Esophagus muscularis mucosa (tissue), 4 donors: ENCODE measurements at regions not wholly inside any gene's neighbourhood (a gene's known extent, or its start where the extent isn't known, plus 50 kb on each side); places are given as distances from the start of the nearest gene placed in this dataset.

ENCODE experiments used
- CTCF ChIP-seq, 3 experiments: fragments of 200-600 bp in 2 of 3; fragments of 450-650 bp in 1 of 3; sonication (generic) in 2 of 3; IDR thresholded peaks; one replicate each; pipeline ENCODE4 v1.5.1; 2017 to 2019; ENCODE audit warnings: antibody characterized with exemption in 3 of 3, mild to moderate bottlenecking in 2 of 3, moderate library complexity in 1 of 3
- EP300 ChIP-seq: sonication (generic); formaldehyde crosslinking; IDR thresholded peaks from one replicate; pipeline ENCODE4 v1.6.1; 2017; ENCODE audit warnings: antibody characterized with exemption
- POLR2A ChIP-seq: fragments of 450-650 bp; IDR thresholded peaks from one replicate; pipeline ENCODE4 v1.6.1; 2017; ENCODE audit warnings: antibody characterized with exemption, moderate library complexity, mild to moderate bottlenecking, low read depth
- POLR2AphosphoS5 ChIP-seq, 2 donors: sonication (generic); formaldehyde crosslinking; IDR thresholded peaks; one replicate each; pipeline ENCODE4 v1.6.1; 2017; ENCODE audit warnings: antibody characterized with exemption in 2 of 2

DNA sequence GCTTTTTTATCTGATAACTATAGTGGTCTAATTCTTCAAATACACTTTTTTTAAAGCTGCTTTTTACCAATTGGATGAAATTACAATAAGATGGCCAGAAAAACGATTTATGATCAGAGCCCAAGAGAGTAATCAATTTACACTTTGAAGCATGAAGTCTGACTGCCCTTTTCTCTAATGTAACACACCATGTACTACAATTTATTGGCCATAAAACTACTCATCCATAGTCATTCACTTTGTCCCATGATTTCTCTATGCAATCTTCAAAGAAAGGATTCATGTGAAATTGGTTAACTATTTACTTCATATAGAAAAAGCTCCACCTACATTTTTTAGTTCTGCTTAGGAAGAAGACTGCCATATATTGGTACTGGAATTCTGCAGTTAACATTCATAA, 73.6 kb upstream of the CAST start:
- no peak for TF ChIP-seq CTCF (IDR thresholded peaks at IDR 0.05)
- no peak for TF ChIP-seq POLR2A
- no peak for TF ChIP-seq POLR2AphosphoS5 (IDR thresholded peaks at IDR 0.05)
- TF ChIP-seq EP300, result no peak
